Daoy (cell line): ENCODE measurements at regions not wholly inside any gene's neighbourhood (a gene's known extent, or its start where the extent isn't known, plus 50 kb on each side); places are given as distances from the start of the nearest gene placed in this dataset.
"Not testable (repeated sequence)": the region's sequence is repeated elsewhere in the genome, so short reads cannot be mapped to it uniquely, and the experiment has no call there.

Experiments
- DNase-seq: peaks from one replicate; pipeline ENCODE4 v3.0.0-alpha.2; 2015; ENCODE audit warnings: low read depth

- no peak for DNase-seq
Measured at GRCh38 chr2:238750212-238750904, 97.5 kb upstream of the TWIST2 start.

- no peak for DNase-seq
Measured at GRCh38 chr2:238754259-238754658, 93.6 kb upstream of the TWIST2 start.

GRCh38 chr2:238761868-238762267, 86.0 kb upstream of the TWIST2 start:
- DNase-seq, result no peak

GRCh38 chr2:238763471-238763995, 84.4 kb upstream of the TWIST2 start:
- DNase-seq, result no peak

- DNase-seq, result no peak
Measured at GRCh38 chr2:238765590-238765989, 82.3 kb upstream of the TWIST2 start.

GRCh38 chr2:238771218-238771617, 76.7 kb upstream of the TWIST2 start:
- peak; percentile 41 for DNase-seq

- no peak for DNase-seq
Measured at GRCh38 chr2:238771639-238772038, 76.2 kb upstream of the TWIST2 start.

- DNase-seq, result no peak
Measured at GRCh38 chr2:238772635-238773297, 75.1 kb upstream of the TWIST2 start.

GRCh38 chr2:238773472-238773871, 74.4 kb upstream of the TWIST2 start:
- DNase-seq, result no peak

- DNase-seq, result no peak
Measured at GRCh38 chr2:238774071-238774470, 73.8 kb upstream of the TWIST2 start.

GRCh38 chr2:238774980-238775509, 72.8 kb upstream of the TWIST2 start:
- DNase-seq, result no peak

- DNase-seq, result no peak
Measured at GRCh38 chr2:238775591-238775990, 72.3 kb upstream of the TWIST2 start.

GRCh38 chr2:238776003-238776760, 71.7 kb upstream of the TWIST2 start:
- DNase-seq, result no peak

GRCh38 chr2:238776761-238777046, 71.2 kb upstream of the TWIST2 start:
- not testable (repeated sequence) for DNase-seq

- no peak for DNase-seq
Measured at GRCh38 chr2:238777369-238778067, 70.4 kb upstream of the TWIST2 start.

- peak; percentile 65 for DNase-seq
Measured at GRCh38 chr2:238784671-238785527, 63.0 kb upstream of the TWIST2 start.

GRCh38 chr2:238785528-238785860, 62.4 kb upstream of the TWIST2 start:
- no peak for DNase-seq

GRCh38 chr2:238786379-238786778, 61.5 kb upstream of the TWIST2 start:
- DNase-seq, result no peak

GRCh38 chr2:238786792-238787490, 60.9 kb upstream of the TWIST2 start:
- no peak for DNase-seq

- no peak for DNase-seq
Measured at GRCh38 chr2:238787501-238787900, 60.4 kb upstream of the TWIST2 start.
